HG02938 (cell line): ENCODE measurements at regions not wholly inside any gene's neighbourhood (a gene's known extent, or its start where the extent isn't known, plus 50 kb on each side); places are given as distances from the start of the nearest gene placed in this dataset.
"Not testable (repeated sequence)": the region's sequence is repeated elsewhere in the genome, so short reads cannot be mapped to it uniquely, and the experiment has no call there.

ENCODE experiments used
- ATAC-seq: cut with Tn5 transposase; IDR thresholded peaks from one replicate; pipeline ENCODE4 v1.9.1; 2021; ENCODE audit warnings: mild to moderate bottlenecking, moderate library complexity; ENCODE audit not compliant: unreplicated experiment

DNA sequence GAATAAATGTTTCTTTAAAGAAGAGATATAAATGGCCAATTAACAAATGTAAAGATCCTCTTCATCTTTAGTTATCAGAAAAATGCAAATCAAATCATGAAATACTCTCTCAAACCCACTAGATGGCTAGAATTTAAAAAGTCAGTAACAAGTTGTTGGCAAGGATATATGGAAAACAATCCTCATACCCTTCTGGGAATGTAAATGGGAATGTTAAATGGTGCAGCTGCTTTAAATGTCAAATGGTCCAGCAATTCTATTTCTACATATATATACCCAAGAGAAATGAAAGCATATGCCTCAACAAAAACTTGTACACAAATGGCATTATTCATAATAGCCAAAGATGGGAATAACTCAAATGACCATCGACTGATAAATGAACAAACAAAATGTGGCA lies 283.5 kb downstream of the RWDD3 start:
- ATAC-seq, result no peak

DNA sequence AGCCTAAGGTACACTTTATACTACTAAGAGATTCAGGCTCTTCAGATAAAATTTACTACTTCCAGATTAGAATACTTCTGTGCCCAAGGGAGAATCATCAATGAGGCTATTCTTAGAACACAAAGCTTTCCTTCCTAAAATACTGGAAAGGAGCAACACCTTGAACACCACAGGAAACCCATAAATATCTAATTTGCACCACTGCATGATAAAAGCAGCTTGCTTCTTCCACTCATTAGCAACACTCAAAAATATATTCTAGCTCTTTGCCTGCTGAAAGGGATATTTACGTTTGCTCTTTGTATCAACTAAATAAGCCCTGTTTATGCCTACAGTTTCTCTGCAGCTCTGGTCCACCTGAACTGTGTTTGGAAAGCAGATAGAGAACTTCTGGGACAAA lies 284.3 kb downstream of the RWDD3 start:
- ATAC-seq, result no peak

DNA sequence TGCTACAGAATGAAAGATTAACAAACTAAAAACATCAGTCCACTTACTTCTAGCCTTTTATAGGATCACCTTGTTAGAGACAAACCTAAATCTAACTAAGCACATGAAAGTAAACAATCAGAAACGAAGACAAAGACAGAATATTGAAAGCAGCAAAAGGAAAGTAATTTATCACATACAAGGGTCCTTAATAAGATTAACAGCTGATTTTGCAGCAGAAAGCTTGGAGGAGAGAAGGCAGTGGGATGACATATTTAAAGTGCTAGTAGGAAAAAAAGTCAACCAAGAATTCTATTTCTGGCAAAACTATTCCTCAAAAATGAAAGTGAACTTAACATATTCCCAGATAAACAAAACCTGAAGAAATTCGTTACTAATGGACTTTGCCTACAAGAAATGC lies 286.4 kb downstream of the RWDD3 start:
- ATAC-seq, result no peak

- no peak for ATAC-seq
Observed at GRCh38 chr1:95532335-95532734, 298.3 kb downstream of the RWDD3 start.

GRCh38 chr1:95534985-95535384 lies 301.0 kb downstream of the RWDD3 start:
- no peak for ATAC-seq

DNA sequence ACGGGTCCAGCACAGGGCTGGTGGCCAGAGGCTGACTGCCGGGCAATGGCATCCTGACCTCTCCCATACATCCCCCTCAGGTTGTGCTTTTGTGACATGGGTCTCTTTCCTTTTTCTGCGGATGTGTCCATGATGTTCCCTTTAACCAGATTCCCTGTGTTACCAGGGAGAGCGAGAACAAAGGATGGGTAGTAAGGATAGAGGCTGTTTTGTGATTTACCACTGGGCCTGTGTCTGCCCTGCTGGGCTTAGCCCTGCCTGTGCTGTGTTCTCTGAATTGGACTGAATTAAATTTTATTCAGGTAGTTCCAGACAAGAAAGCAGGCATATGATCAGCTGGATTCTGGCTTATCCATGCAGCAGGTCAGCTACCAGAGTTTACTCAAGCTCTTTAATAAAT lies 301.6 kb downstream of the RWDD3 start:
- no peak for ATAC-seq

DNA sequence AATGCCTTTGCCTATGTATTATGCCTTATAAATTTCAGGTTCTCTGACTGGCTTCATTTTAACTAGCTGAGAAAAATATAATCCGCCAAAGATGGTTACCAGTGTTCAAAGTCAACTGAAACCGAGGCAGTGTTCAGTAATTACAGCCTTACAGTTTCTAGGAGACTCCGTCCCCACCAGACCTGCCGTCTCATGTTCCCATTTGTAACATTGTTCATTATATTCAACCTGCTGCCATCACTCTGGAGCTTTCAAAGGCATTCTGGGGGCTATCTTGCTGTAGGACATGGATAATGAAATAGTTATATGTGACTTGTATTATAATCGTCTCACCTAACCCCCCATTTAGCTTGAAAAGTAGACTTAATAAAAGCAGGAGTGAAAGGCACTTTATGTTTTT lies 302.5 kb downstream of the RWDD3 start:
- no peak for ATAC-seq

DNA sequence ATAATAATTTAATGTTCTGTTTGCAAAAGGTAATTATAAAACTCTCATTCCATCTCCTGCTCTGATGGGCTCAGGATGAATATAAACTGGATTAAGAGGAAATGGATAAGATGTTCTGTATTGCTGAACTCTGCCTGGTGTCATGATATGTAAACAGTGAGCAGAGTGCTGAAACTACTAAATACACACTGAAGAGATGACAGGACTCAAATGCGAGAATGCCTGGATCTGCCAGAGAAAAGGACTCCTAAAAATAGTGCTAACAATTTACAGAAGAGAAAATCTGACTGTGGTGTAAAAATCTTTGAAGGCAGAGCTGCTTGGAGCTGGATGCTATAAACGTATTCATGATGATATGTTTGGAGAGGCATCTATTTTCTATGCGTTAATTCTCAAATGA lies 303.2 kb downstream of the RWDD3 start:
- ATAC-seq, result no peak

- ATAC-seq, result not testable (repeated sequence)
Observed at GRCh38 chr1:95538242-95538641, 304.2 kb downstream of the RWDD3 start.

DNA sequence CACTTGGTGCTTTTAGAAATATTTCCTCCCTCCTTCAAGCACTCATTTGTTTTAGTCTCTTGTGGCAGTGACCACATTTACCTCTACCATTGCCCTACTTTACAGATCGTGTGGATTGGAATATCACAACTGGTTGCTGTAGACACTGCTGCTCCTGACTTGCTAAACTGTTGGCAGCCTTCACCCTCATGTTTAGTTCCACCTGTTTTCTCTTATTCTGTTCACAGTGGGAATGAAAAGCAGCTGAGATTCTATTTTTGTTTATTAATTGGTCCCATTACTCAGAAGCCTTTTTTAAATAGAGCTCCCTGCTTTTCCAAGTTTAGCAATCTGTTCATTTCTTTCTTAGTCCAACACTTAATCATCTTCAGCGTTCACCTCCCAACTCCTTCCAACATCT lies 308.9 kb downstream of the RWDD3 start:
- no peak for ATAC-seq

GRCh38 chr1:95547005-95547404 lies 313.0 kb downstream of the RWDD3 start:
- ATAC-seq, result no peak

GRCh38 chr1:95548211-95548610 lies 314.2 kb downstream of the RWDD3 start:
- ATAC-seq, result no peak

- no peak for ATAC-seq
Observed at GRCh38 chr1:95551201-95551600, 317.2 kb downstream of the RWDD3 start.

- no peak for ATAC-seq
Observed at GRCh38 chr1:95553595-95553994, 319.6 kb downstream of the RWDD3 start.

- no peak for ATAC-seq
Observed at GRCh38 chr1:95554408-95554807, 320.4 kb downstream of the RWDD3 start.

DNA sequence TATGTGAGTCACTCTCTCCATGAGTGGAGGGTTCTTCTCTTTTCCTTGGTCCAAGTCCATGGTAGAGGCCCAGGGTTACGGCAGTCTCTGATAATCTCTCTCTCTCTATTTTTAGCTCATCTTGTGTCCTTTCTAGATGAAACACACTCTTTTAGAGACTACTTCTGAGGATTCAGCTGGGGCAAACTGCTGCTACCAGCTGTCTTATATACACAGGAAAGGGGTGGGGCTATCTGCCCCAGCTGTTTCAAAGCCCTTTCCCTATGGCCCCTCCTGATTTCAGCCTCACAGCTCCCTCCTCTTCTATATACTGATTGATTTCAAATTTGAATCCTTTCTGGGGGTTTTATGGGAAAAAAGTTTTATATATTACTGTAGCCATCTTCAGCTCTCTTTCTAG lies 324.8 kb downstream of the RWDD3 start:
- no peak for ATAC-seq

- no peak for ATAC-seq
Observed at GRCh38 chr1:95561346-95561745, 327.3 kb downstream of the RWDD3 start.

GRCh38 chr1:95562230-95562629 lies 328.2 kb downstream of the RWDD3 start:
- ATAC-seq, result no peak

DNA sequence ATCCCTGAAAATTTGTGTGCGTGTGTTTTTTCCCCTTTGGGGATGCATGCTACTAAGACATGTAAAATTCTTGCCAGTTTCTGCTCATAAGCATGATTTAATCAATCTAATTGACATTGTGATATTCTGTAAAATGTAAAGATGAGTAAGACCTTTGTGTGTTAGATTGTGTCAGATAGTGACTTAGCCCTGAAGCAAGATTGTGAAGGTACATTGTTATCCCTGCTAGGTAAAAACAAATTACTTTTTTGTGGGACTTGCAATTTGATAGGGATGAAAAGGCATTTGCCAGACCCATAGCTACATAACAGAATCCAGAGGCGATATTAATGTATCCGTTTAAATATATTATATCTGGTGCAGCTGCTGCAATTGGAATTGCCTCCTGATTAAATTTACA lies 338.0 kb downstream of the RWDD3 start:
- no peak for ATAC-seq

GRCh38 chr1:95572962-95573361 lies 339.0 kb downstream of the RWDD3 start:
- no peak for ATAC-seq

GRCh38 chr1:95575291-95575690 lies 341.3 kb downstream of the RWDD3 start:
- no peak for ATAC-seq

DNA sequence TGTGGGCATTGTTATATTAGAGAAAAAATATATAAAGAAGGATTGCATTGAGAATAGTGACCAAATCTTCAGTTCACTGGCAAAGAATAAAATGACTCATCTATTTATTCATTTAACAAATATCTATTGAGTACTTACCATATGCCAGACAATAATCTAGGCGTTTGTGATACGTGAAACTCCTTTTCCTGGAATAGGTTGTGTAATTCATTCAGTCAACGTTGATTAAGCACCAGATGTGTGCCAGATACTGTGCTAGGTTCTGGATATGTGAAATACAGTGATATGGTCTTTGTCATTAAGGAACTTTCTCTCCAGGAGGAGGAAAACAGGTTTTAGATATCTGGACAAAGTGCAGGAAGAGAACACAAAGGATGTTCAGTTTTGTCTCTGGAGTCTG lies 344.5 kb downstream of the RWDD3 start:
- ATAC-seq, result no peak

- ATAC-seq, result no peak
Observed at GRCh38 chr1:95582191-95582590, 348.2 kb downstream of the RWDD3 start.

DNA sequence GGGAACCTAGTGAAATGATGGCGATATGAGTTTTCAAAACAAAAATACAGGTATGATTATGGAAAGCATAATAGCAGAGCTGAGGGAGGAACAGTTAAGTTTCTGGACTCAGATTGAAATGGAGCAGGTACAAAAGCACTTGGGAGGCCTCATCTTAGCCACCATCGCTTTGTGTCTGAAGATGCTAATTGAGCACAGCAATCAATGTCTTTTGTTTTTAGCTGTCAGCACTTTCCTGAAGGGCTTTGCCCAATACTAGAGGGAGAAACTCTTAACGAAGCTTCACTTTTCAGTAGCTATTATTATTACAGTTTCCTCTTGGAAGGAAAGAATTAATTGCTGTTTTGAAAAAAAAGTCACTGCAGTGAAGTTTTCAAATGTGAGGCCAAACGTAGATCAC lies 348.7 kb downstream of the RWDD3 start:
- ATAC-seq, result no peak
